HL-60 (cell line): ENCODE measurements at regions not wholly inside any gene's neighbourhood (a gene's known extent, or its start where the extent isn't known, plus 50 kb on each side); places are given as distances from the start of the nearest gene placed in this dataset.

Experiments used
- DNase-seq, 2 experiments: peaks; one replicate each; pipeline ENCODE4 v3.0.0-alpha.2; 2010 to 2020; ENCODE audit warnings: low read depth in 1 of 2, low spot score in 1 of 2
- H3K27ac ChIP-seq: fragments of 250-450 bp; sonication (Bioruptor Pico); replicated peaks from 2 replicates; pipeline ENCODE4 v1.5.1; 2020; ENCODE audit warnings: mild to moderate bottlenecking, moderate library complexity
- H3K27me3 ChIP-seq: fragments of 250-450 bp; sonication (Bioruptor Pico); 2 replicates; pipeline ENCODE4 v1.5.1; 2021; ENCODE audit warnings: mild to moderate bottlenecking, moderate library complexity; ENCODE audit not compliant: insufficient read depth, poor library complexity, severe bottlenecking
- H3K4me3 ChIP-seq: replicated peaks from 2 replicates; pipeline ENCODE4 v1.5.1; 2011; ENCODE audit warnings: mild to moderate bottlenecking, control low read depth, low read length; ENCODE audit not compliant: insufficient read depth
- CTCF ChIP-seq: IDR thresholded peaks from one replicate; pipeline ENCODE4 v1.5.1; 2011; ENCODE audit warnings: low read length, control low read depth, inconsistent platforms; ENCODE audit not compliant: insufficient read depth
- GABPA ChIP-seq: IDR thresholded peaks from 2 replicates; pipeline ENCODE4 v1.6.1; 2012; ENCODE audit warnings: low read depth
- POLR2AphosphoS5 ChIP-seq: IDR thresholded peaks from 2 replicates; pipeline ENCODE4 v1.6.1; 2012; ENCODE audit warnings: low read depth
- REST ChIP-seq: IDR thresholded peaks from 2 replicates; pipeline ENCODE4 v1.6.1; 2012; ENCODE audit warnings: low read depth; ENCODE audit not compliant: insufficient replicate concordance
- SPI1 ChIP-seq: IDR thresholded peaks from 2 replicates; pipeline ENCODE4 v1.6.1; 2012; ENCODE audit warnings: low read depth, mild to moderate bottlenecking, borderline replicate concordance

- H3K27me3 ChIP-seq, result no peaks in the 10 kb centered on the region
- DNase-seq, result no peak
- TF ChIP-seq POLR2AphosphoS5, result no peak
- TF ChIP-seq GABPA, result no peak
- TF ChIP-seq CTCF, result no peak
- no peak for TF ChIP-seq SPI1
- no peak for TF ChIP-seq REST
- no peak overlapping the region for H3K4me3 ChIP-seq
- no peak overlapping the region for H3K27ac ChIP-seq
Observed at GRCh38 chr7:10803720-10804119, 170.0 kb upstream of the PHF14 start.

- Histone ChIP-seq H3K27me3 (no peaks in the 10 kb centered on the region), H3K4me3 (no peak overlapping the region), H3K27ac (no peak overlapping the region)
- no peak for DNase-seq
- TF ChIP-seq CTCF (no peak), GABPA (no peak), SPI1 (no peak), POLR2AphosphoS5 (no peak), REST (no peak)
Observed at GRCh38 chr7:10804770-10805169, 168.9 kb upstream of the PHF14 start.

- Histone ChIP-seq H3K27ac (no peak overlapping the region), H3K27me3 (peaks cover 2% of the 10 kb centered on the region), H3K4me3 (no peak overlapping the region)
- TF ChIP-seq GABPA (no peak), SPI1 (no peak)
- DNase-seq, result no peak
Observed at GRCh38 chr7:10815546-10815945, 158.1 kb upstream of the PHF14 start.

- TF ChIP-seq SPI1 (no peak), GABPA (no peak), REST (no peak), POLR2AphosphoS5 (no peak), CTCF (no peak)
- H3K27ac ChIP-seq, result no peak overlapping the region
- DNase-seq, result no peak
- H3K27me3 ChIP-seq, result peaks cover 2% of the 10 kb centered on the region
- H3K4me3 ChIP-seq, result no peak overlapping the region
Observed at GRCh38 chr7:10821156-10821555, 152.5 kb upstream of the PHF14 start.
